ENCODE measurements at regions not wholly inside any gene's neighbourhood (a gene's known extent, or its start where the extent isn't known, plus 50 kb on each side); places are given as distances from the start of the nearest gene placed in this dataset.

DNA sequence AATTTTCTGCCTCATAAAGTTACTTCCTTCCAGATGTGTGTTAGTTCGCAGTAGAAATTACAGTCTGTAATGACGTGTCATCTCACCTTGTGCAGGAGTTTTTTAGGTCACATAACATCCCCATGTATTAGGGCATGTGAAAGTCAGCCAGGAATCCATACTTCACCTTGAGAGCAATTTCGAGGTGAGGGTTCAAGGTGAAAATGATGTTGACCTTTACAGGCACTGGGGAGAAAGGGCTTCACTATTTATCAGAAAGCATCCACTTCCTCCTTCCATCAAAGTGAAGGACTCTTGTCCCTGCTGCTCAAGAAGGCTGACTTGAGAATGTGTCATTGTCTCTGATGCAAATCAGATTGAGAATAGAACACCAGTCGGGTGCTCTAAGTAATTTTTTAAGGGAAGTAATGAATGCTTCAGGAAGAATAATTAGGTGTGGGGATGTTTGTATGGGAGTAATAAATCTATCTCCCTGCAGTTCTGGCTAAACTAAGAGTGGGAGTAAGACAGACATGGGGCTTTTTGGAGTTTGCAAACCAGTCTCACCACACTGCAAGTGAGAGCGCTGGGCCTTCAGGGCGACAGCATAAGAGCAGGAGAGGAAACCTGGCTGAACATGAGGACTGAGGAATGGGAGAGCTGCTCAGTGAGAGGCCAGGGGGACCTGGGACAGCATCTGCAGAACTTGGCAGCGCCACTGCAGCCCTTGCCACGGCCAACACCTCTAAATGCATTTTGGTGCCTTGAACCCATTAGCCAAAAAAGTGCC, 85.9 kb upstream of the IL12A start:
- DNase-seq (ENCODE audit: low read depth) (no peak), FAIRE-seq (no peak)
- H3K4me3 ChIP-seq (ENCODE audit: low read depth, low read length), result no peak overlapping the region
- H3K36me3 ChIP-seq (ENCODE audit: control insufficient read depth, insufficient read depth, low read length), result no peaks in the 10 kb centered on the region
- no peaks in the 10 kb centered on the region for H3K27me3 ChIP-seq (ENCODE audit: control insufficient read depth, insufficient read depth, low read length)
- no peak for TF ChIP-seq CTCF (IDR thresholded peaks at IDR 0.05; ENCODE audit: insufficient read depth, low read length, severe bottlenecking)

GRCh38 chr3:159904455-159904854, 84.2 kb upstream of the IL12A start:
- no peak overlapping the region for H3K4me3 ChIP-seq (ENCODE audit: low read depth, low read length)
- TF ChIP-seq CTCF (IDR thresholded peaks at IDR 0.05; ENCODE audit: insufficient read depth, low read length, severe bottlenecking), result no peak
- FAIRE-seq (no peak), DNase-seq (ENCODE audit: low read depth) (no peak)
- H3K27me3 ChIP-seq (ENCODE audit: control insufficient read depth, insufficient read depth, low read length), result no peaks in the 10 kb centered on the region
- H3K36me3 ChIP-seq (ENCODE audit: control insufficient read depth, insufficient read depth, low read length), result no peaks in the 10 kb centered on the region

DNA sequence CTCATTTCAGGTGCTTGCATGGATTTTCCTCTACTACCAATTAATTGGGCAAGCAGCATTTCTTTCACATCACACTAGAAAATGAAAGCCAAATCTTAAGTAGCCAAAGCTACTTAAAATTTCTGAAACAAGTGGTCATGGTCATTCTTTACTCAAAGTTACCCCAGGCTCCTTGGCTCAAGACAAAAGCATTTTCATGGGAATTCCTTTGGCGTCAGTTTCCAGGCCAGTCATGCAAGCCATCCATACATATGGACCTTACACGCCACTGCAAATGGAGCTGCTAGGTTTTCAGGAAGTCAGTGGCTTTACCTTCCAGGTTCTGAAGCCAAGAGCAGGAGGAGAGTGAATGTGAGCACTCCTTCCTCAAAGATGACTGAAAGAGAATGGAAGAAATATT, 83.7 kb upstream of the IL12A start:
- no peak for TF ChIP-seq CTCF (IDR thresholded peaks at IDR 0.05; ENCODE audit: insufficient read depth, low read length, severe bottlenecking)
- DNase-seq (ENCODE audit: low read depth) (no peak), FAIRE-seq (no peak)
- H3K4me3 ChIP-seq (ENCODE audit: low read depth, low read length), result no peak overlapping the region
- no peaks in the 10 kb centered on the region for H3K27me3 ChIP-seq (ENCODE audit: control insufficient read depth, insufficient read depth, low read length)
- no peaks in the 10 kb centered on the region for H3K36me3 ChIP-seq (ENCODE audit: control insufficient read depth, insufficient read depth, low read length)

DNA sequence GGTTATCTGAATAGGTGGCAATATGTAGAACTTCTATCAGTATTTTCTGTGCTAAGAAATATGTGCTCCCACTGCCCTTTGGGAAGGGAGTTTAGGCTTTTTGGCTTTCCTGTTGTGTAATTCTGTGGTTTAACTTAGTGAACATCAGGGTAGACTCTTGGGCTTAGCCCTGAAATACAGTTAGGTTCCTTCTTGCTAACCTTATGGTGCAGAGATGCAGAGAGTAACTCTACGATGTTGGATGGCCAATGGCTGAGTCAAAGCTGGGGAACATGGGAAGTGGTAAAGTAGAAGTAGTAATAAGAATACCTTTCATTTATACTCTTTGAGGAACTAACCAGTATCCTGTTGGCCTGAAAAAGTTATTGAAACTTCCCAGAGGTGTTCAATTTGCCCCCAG, 80.8 kb upstream of the IL12A start:
- no peaks in the 10 kb centered on the region for H3K36me3 ChIP-seq (ENCODE audit: control insufficient read depth, insufficient read depth, low read length)

DNA sequence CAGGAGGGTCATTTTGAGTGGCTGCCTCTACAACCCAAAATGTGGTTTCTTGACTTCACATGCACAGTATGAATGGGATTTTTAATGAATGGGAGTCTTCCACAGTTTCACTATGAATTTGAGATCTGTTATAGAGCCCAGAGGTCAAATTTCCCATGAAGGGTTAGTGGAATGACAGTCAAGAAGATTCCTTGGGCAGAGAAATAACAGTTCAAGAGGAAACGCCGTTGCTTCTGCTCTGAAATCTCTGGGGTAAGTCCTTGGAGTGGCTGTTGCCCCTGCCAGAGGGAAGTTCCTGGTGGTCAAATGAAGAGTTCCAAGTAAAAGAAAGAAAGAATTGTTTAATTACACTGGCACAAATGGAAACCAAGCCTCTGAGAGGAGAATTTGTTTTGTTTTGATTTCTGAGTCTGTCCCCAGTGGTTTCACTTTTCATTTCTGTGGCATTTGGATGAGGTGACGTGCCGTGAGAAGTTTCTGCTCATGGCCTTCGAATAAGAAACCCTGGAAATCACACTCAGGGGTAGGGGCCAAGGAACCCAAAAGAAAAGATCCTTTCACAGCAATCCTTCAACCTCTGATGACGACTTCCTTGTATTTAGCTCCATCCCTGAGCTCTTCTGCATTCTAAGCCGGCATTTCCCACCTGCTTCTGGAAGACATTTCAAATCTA, 77.5 kb upstream of the IL12A start:
- H3K4me3 ChIP-seq (ENCODE audit: low read depth, low read length), result no peak overlapping the region
- TF ChIP-seq CTCF (IDR thresholded peaks at IDR 0.05; ENCODE audit: insufficient read depth, low read length, severe bottlenecking), result no peak
- FAIRE-seq, result no peak
- no peak for DNase-seq (ENCODE audit: low read depth)
- H3K27me3 ChIP-seq (ENCODE audit: control insufficient read depth, insufficient read depth, low read length), result no peaks in the 10 kb centered on the region
- no peaks in the 10 kb centered on the region for H3K36me3 ChIP-seq (ENCODE audit: control insufficient read depth, insufficient read depth, low read length)

More for the DNA sequence above, 80.8 kb upstream of the IL12A start:
- FAIRE-seq (no peak), DNase-seq (ENCODE audit: low read depth) (no peak)
- no peaks in the 10 kb centered on the region for H3K27me3 ChIP-seq (ENCODE audit: control insufficient read depth, insufficient read depth, low read length)
- TF ChIP-seq CTCF (IDR thresholded peaks at IDR 0.05; ENCODE audit: insufficient read depth, low read length, severe bottlenecking), result no peak
- H3K4me3 ChIP-seq (ENCODE audit: low read depth, low read length), result no peak overlapping the region

Measured in bronchial epithelial cell (primary cell).